GM19025 (cell line): ENCODE measurements at regions not wholly inside any gene's neighbourhood (a gene's known extent, or its start where the extent isn't known, plus 50 kb on each side); places are given as distances from the start of the nearest gene placed in this dataset.

Experiments
- ATAC-seq: cut with Tn5 transposase; IDR thresholded peaks from one replicate; pipeline ENCODE4 v1.9.1; 2021; ENCODE audit warnings: mild to moderate bottlenecking, low read depth, moderate library complexity; ENCODE audit not compliant: unreplicated experiment

DNA sequence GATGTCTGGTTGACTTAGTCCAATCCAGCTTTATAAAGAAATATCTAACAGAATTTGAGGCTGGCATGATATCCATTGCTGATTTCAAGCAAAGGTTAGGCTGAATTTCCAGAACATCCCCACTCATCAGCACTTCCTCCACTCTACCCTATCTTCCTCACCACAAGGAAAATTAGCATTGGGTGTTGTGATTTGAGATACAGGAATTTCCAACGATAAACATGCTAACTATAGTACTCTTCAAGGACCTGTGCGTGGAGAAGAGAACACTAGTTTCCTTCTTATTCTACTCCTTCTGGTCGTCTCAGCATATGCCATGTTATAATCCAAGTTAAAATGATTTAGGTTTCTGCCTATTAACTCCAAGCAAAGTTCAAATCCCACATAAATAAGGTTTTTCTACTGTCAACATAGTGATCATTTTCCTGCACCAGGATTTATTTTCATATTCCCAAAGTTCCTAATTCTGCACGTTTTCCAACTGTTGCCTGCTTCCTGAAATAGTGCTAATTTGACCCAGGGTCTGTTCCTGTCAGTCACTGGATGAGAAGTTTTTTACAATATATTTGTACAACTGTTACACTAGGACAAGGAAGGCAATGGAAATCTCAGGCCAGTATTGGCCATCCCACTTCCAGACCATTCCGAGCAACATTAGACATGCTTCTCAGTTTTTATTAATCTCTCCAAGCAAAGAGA is 177.6 kb upstream of the EDNRA start:
- no peak for ATAC-seq

DNA sequence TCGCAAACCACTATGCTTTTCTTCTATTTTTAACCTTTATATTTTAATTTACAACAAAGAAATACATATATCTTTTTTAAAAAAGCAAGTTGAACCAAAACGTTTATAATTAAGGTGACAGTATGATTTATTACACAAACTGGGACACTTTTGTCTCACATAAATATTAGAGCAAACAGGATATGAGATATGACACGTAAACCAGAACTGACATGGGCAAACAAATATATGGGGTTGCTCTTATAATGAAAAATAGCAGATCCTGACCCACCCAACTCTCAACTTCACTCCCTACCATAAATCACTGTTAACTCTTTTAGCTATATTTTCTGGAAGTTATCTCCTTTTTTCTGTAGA is 177.0 kb upstream of the EDNRA start:
- no peak for ATAC-seq

GRCh38 chr4:147307896-147308674 is 172.8 kb upstream of the EDNRA start:
- ATAC-seq = no peak

GRCh38 chr4:147309434-147309833 is 171.5 kb upstream of the EDNRA start:
- ATAC-seq = no peak

GRCh38 chr4:147310312-147310711 is 170.6 kb upstream of the EDNRA start:
- no peak for ATAC-seq

DNA sequence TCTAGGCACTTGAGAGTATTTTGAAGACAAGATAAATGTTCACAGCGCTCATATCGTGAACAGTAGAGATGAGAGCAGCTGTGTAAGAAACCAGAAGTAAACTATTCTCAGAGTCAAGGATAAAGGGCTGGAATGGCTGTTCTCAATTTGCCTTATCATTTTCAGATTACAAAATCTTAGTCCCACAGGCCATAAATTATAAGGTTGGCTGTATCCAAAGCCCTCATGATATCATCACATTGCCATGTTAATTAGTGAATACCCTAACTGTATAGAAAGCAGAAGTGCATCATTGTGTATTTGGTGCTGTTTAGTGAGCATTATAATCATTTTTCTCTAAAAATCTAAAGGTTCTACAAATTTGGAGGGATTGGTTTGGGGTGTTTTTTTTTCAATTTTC is 168.9 kb upstream of the EDNRA start:
- no peak for ATAC-seq

DNA sequence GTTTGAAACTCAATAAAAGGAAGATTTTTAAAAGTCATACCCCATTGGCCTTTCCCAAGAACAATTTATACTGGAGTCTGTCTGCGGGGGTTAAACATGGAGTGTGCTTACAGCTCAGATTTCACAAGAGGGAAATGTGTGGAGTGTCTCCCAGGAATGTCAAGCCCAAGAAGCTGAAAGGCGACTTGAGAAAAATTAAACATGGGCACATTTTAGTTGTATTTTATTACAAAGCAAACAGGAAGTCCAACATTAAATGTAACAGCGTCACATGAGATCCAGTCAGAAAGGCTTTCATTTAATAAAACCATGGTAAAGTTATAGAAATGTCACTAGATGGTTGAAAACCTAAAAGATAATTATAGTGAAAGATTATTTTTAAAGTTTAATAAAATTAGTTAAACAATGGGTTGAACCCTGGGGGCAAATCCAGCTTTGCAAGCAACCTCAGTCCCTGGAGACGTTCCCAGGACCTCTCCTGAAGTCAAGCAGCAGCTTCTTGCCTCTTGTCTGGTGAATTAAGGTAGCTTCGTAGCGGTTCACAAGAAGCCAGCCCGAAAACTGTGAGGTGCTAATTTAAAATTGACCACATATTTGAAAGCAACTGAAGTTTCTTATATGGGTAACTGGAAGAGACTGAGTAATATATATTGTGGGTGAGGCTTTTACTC is 168.4 kb upstream of the EDNRA start:
- no peak for ATAC-seq

GRCh38 chr4:147313108-147313507 is 167.8 kb upstream of the EDNRA start:
- no peak for ATAC-seq

DNA sequence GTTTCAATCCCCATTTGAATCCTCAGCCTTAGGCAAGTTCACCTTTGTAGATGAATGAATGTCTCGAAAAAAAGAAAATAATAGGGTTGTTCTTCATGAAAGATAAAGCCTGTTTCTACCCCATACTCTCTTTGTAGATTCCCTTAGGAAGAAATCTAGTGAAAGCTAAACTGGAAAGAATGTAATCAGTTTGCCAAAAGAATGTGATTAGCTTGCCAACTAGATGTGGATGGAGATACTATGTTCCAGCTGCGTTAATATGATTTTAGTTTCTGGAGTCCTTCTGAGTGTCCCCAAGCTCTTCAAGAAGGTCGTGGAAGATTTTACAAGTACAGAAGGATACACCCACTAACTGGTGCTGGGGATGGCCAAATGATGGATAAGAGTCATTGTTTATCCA is 162.3 kb upstream of the EDNRA start:
- no peak for ATAC-seq

- no peak for ATAC-seq
Observed at GRCh38 chr4:147325571-147325981, 155.3 kb upstream of the EDNRA start.

GRCh38 chr4:147326591-147326990 is 154.3 kb upstream of the EDNRA start:
- no peak for ATAC-seq

- ATAC-seq = no peak
Observed at GRCh38 chr4:147327322-147327721, 153.6 kb upstream of the EDNRA start.

DNA sequence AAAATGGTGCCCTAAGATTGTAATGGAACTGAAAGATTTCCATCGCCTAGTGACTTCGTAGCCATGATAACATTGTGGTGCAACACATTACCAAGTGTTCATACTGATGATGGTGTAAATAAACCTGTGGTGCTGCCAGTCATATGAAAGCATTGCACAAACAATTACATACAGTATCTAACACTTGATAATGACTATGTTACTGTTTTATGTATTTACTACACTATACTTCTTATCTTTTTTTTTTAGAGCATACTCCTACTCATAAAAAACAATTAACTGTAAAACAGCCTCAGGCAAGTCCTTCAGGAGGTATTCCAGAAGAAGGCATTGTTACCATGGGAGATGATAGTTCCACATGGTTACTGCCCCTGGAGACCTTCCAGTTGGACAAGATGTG is 152.7 kb upstream of the EDNRA start:
- ATAC-seq = no peak

DNA sequence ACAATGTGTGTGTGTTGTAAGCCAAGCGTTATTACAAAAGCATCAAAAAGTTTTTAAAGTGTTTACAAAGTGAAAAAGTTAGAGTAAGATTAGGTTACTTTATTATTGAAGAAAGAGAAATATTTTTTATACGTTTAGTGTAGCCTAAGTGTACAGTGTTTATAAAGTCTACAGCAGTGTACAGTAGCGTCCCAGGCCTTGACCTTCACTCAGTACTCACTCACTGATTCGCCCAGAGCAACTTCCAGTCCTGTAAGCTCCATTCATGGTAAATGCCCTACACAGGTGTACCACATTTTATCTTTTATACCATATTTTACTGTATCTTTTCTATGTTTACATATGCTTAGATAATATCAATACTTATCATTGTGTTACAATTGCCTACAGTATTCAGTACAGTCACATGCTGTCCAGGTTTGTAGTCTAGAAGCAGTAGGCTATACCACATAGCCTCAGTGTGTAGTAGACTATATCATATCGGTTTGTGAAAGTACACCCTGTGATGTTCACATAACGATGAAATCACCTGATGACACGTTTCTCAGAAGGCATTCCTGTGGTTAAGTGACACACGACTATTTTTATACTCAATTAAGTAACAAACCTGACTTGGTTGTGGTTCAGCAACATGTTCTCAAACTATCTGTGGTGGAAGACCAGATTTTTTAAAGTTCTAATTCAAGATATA is 152.0 kb upstream of the EDNRA start:
- no peak for ATAC-seq

GRCh38 chr4:147332091-147332490 is 148.8 kb upstream of the EDNRA start:
- no peak for ATAC-seq

GRCh38 chr4:147334478-147334877 is 146.4 kb upstream of the EDNRA start:
- ATAC-seq = no peak

DNA sequence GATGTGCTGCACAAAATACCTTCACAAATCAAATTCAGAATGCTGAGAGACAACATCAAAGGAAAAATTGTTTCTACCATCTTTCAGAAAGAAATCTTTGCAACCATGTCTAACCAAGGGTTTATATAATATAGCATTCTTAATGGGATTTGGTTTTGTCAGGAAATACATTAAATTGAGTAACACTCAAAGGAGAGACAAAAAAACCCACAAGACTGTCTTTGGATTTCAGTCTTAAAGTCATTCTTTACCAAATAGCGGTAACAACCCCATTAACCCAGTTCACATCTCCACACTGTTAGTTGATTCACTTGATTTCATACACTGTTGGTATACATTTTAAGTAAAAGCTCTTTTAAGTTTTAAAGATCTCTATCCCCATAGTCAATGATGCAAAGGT is 145.7 kb upstream of the EDNRA start:
- ATAC-seq = no peak

- ATAC-seq = no peak
Observed at GRCh38 chr4:147336252-147336651, 144.6 kb upstream of the EDNRA start.

- no peak for ATAC-seq
Observed at GRCh38 chr4:147339100-147339499, 141.8 kb upstream of the EDNRA start.

DNA sequence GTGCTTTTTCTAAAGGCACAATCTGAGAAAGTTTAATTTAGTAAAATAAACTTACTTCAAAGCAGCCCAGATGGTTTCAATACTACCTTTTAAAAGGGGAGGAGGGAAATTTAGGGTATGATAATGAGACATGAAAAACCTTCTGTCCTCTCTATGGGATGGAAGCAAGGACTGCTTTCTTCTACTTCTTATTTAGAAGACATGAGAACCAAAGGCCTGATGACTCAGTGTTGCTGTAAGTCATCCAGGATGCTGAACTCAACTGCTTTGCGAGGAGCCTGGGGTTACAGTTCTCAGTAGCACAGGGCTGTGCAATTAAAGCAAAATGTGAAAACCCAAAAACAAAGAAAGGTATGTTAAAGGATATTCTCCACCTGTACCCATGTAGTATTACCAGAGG is 140.8 kb upstream of the EDNRA start:
- no peak for ATAC-seq

GRCh38 chr4:147340591-147341120 is 140.2 kb upstream of the EDNRA start:
- ATAC-seq = no peak
